Neural progenitor cell (in vitro differentiated cells): ENCODE measurements at regions not wholly inside any gene's neighbourhood (a gene's known extent, or its start where the extent isn't known, plus 50 kb on each side); places are given as distances from the start of the nearest gene placed in this dataset.

ENCODE experiments used
- DNase-seq: peaks from one replicate; pipeline ENCODE4 v3.0.0-alpha.2; 2016; ENCODE audit warnings: low spot score
- H2AFZ ChIP-seq: fragments of 200-600 bp; sonication (generic); replicated peaks from 2 replicates; pipeline ENCODE4 v1.6.1; 2016; ENCODE audit warnings: antibody characterized with exemption
- H3F3A ChIP-seq: fragments of 200-600 bp; sonication (generic); 2 replicates; pipeline ENCODE4 v1.6.1; 2016; ENCODE audit warnings: antibody characterized with exemption, low read depth
- H3K27ac ChIP-seq: fragments of 200-600 bp; sonication (generic); 2 replicates; pipeline ENCODE4 v1.5.1; 2016; ENCODE audit warnings: mild to moderate bottlenecking
- H3K27me3 ChIP-seq: fragments of 200-600 bp; sonication (generic); 2 replicates; pipeline ENCODE4 v1.6.1; 2016; ENCODE audit warnings: mild to moderate bottlenecking, moderate library complexity
- H3K36me3 ChIP-seq: fragments of 200-600 bp; sonication (generic); 2 replicates; pipeline ENCODE4 v1.5.1; 2016
- H3K4me1 ChIP-seq: fragments of 200-600 bp; sonication (generic); 2 replicates; pipeline ENCODE4 v1.6.1; 2016; ENCODE audit warnings: mixed run types
- H3K4me2 ChIP-seq: fragments of 200-600 bp; sonication (generic); 2 replicates; pipeline ENCODE4 v1.6.1; 2016
- H3K4me3 ChIP-seq: fragments of 200-600 bp; sonication (generic); 2 replicates; pipeline ENCODE4 v1.5.1; 2016
- H3K79me2 ChIP-seq: fragments of 200-600 bp; sonication (generic); 2 replicates; pipeline ENCODE4 v1.6.1; 2016; ENCODE audit warnings: low read depth
- H3K9ac ChIP-seq: fragments of 200-600 bp; sonication (generic); 2 replicates; pipeline ENCODE4 v1.6.1; 2016
- H3K9me3 ChIP-seq: fragments of 200-600 bp; sonication (generic); 2 replicates; pipeline ENCODE4 v1.5.1; 2016; ENCODE audit warnings: low read depth
- H4K20me1 ChIP-seq: fragments of 200-600 bp; sonication (generic); 2 replicates; pipeline ENCODE4 v1.6.1; 2016; ENCODE audit warnings: low read depth
- H3K27ac Mint-ChIP-seq: 3 replicates; pipeline ENCODE4 v1.8.0; 2021; ENCODE audit warnings: mixed read lengths
- H3K27me3 Mint-ChIP-seq: 2 replicates; pipeline ENCODE4 v1.8.0; 2022; ENCODE audit warnings: low read depth, mild to moderate bottlenecking, inconsistent platforms, moderate library complexity, mixed read lengths; ENCODE audit not compliant: insufficient read depth
- H3K36me3 Mint-ChIP-seq: 3 replicates; pipeline ENCODE4 v1.8.0; 2021; ENCODE audit warnings: mixed read lengths
- H3K4me1 Mint-ChIP-seq: 3 replicates; pipeline ENCODE4 v1.8.0; 2021; ENCODE audit warnings: mixed read lengths
- H3K4me3 Mint-ChIP-seq: 3 replicates; pipeline ENCODE4 v1.8.0; 2021; ENCODE audit warnings: mild to moderate bottlenecking, moderate library complexity, mixed read lengths
- H3K9me3 Mint-ChIP-seq: 3 replicates; pipeline ENCODE4 v1.8.0; 2020; ENCODE audit warnings: mixed read lengths
- EZH2 ChIP-seq: fragments of 200-600 bp; sonication (generic); IDR thresholded peaks from 2 replicates; pipeline ENCODE4 v1.6.1; 2017; ENCODE audit warnings: antibody characterized with exemption, mild to moderate bottlenecking, moderate library complexity
- EZH2phosphoT487 ChIP-seq: fragments of 200-600 bp; sonication (generic); IDR thresholded peaks from 2 replicates; pipeline ENCODE4 v1.6.1; 2017; ENCODE audit warnings: antibody characterized with exemption
- TF ChIP-seq, protein P1 (sequence below): fragments of 200-600 bp; sonication (generic); IDR thresholded peaks from 2 replicates; pipeline ENCODE4 v1.5.1; 2017; ENCODE audit warnings: antibody characterized with exemption, mild to moderate bottlenecking

DNA sequence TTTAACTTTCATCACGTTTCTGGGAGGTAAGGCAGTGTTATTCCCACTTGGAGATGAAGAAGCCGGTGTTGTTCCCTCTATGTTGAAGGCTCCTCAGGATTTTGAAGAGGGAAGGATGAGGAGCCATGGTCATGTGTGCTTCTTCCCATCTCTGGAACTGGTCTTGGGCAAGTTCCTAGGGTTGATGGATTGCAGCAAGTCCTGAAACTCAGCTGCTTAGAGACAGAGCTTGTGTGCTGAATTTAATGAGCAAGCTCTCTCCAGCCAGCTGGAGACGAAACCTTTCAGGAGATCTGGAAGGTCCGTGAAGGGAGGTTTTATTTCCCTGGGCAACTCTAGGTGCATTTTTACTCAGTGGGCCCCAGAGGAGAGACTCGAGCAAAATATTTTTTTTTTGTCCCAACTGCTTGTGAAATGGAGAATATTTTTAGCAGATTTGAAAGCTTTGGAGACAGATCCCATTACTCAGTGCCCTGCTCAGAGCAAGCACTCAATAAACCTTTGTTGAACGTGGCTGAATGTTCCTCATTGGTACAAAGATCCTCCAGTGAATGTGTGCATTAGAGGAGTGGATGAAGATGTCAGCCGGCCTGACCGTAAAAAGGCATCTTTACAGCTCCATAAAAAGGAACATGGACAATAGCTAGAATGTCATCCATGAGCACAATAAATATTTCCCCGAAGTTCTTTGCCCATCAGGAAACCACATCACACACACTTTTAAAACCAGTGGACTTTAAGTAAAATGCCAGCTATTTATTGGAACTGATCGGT is 55.6 kb upstream of the RGMA start:
- no peak overlapping the region for H3K4me2 ChIP-seq
- H4K20me1 ChIP-seq: no peaks in the 10 kb centered on the region
- H3K9ac ChIP-seq: no peak overlapping the region
- H3K79me2 ChIP-seq: no peaks in the 10 kb centered on the region
- no peak overlapping the region for H2AFZ ChIP-seq
- peaks cover 19% of the 10 kb centered on the region for H3K9me3 Mint-ChIP-seq
- no peak overlapping the region for H3K4me3 Mint-ChIP-seq
- no peaks in the 10 kb centered on the region for H3K4me1 ChIP-seq
- H3K9me3 ChIP-seq: no peaks in the 10 kb centered on the region
- H3K4me1 Mint-ChIP-seq: peaks cover 10% of the 10 kb centered on the region
- no peaks in the 10 kb centered on the region for H3F3A ChIP-seq
- no peaks in the 10 kb centered on the region for H3K27me3 ChIP-seq
- no peaks in the 10 kb centered on the region for H3K36me3 ChIP-seq
- no peak for DNase-seq
- no peak overlapping the region for H3K4me3 ChIP-seq
- no peak overlapping the region for H3K27ac Mint-ChIP-seq
- H3K27ac ChIP-seq: no peak overlapping the region
- TF ChIP-seq EZH2 (no peak), EZH2phosphoT487 (no peak)
- TF ChIP-seq, protein P1, sequence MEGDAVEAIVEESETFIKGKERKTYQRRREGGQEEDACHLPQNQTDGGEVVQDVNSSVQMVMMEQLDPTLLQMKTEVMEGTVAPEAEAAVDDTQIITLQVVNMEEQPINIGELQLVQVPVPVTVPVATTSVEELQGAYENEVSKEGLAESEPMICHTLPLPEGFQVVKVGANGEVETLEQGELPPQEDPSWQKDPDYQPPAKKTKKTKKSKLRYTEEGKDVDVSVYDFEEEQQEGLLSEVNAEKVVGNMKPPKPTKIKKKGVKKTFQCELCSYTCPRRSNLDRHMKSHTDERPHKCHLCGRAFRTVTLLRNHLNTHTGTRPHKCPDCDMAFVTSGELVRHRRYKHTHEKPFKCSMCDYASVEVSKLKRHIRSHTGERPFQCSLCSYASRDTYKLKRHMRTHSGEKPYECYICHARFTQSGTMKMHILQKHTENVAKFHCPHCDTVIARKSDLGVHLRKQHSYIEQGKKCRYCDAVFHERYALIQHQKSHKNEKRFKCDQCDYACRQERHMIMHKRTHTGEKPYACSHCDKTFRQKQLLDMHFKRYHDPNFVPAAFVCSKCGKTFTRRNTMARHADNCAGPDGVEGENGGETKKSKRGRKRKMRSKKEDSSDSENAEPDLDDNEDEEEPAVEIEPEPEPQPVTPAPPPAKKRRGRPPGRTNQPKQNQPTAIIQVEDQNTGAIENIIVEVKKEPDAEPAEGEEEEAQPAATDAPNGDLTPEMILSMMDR: no peak
- H3K27me3 Mint-ChIP-seq: peaks cover 5% of the 10 kb centered on the region
- peaks cover 8% of the 10 kb centered on the region for H3K36me3 Mint-ChIP-seq

DNA sequence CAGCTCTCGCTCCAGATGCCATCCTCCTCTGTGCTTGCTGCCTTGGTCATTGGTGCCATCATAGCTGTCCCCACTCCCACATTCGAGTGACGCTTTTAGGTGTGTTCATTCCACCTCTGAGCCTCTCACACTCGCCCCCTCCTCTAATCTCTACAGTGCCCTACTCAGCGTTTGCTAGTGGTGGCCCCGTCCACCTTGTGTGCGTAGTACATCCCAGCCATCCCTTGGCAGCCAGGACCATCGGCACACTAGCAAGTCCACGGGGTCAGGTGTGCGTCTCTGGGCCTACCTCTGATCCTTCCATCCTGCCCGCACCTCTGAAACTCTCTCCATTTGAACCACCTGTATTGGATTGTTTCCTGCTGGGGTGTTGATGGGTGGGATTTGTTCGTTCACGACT is 54.2 kb upstream of the RGMA start:
- H3K27me3 ChIP-seq: no peaks in the 10 kb centered on the region
- peaks cover 5% of the 10 kb centered on the region for H3F3A ChIP-seq
- no peaks in the 10 kb centered on the region for H3K36me3 ChIP-seq
- no peak overlapping the region for H2AFZ ChIP-seq
- Mint-ChIP-seq H3K36me3 (peaks cover 8% of the 10 kb centered on the region), H3K4me3 (no peak overlapping the region), H3K27ac (peak overlapping the region; percentile 6), H3K9me3 (peaks cover 19% of the 10 kb centered on the region), H3K4me1 (peaks cover 19% of the 10 kb centered on the region), H3K27me3 (peaks cover 5% of the 10 kb centered on the region)
- TF ChIP-seq, protein P1: no peak
- no peak for TF ChIP-seq EZH2phosphoT487
- TF ChIP-seq EZH2: no peak
- peaks cover 6% of the 10 kb centered on the region for H3K4me1 ChIP-seq
- H3K4me3 ChIP-seq: no peak overlapping the region
- H3K79me2 ChIP-seq: no peaks in the 10 kb centered on the region
- H3K9me3 ChIP-seq: no peaks in the 10 kb centered on the region
- DNase-seq: no peak
- no peaks in the 10 kb centered on the region for H4K20me1 ChIP-seq
- H3K4me2 ChIP-seq: no peak overlapping the region
- H3K9ac ChIP-seq: no peak overlapping the region
- no peak overlapping the region for H3K27ac ChIP-seq

DNA sequence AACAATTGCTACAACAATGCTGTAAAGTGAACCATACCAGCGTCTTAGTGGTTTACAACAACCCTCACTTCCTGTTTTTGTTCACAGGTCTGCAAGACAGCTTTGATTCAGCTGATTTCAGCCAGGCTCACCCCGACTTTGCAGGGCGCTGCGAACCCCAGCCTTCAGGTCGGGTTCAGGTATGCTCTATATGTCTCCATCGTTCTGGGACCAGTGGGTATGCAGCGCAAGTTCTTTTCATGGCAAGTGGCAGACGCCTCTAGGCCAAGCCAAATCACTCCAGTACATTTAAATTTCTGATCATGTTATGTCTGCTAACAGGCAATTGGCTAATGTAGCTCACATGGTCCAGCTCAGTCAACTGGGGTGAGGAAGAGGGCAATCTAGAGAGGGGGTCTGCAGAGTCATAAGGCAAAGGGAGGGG is 52.4 kb upstream of the RGMA start:
- Mint-ChIP-seq H3K36me3 (peaks cover 8% of the 10 kb centered on the region), H3K4me1 (peaks cover 35% of the 10 kb centered on the region), H3K9me3 (peaks cover 19% of the 10 kb centered on the region), H3K27ac (no peak overlapping the region), H3K4me3 (no peak overlapping the region), H3K27me3 (peaks cover 10% of the 10 kb centered on the region)
- Histone ChIP-seq H3K9ac (no peak overlapping the region), H3K36me3 (no peaks in the 10 kb centered on the region), H3K4me3 (no peak overlapping the region), H2AFZ (no peak overlapping the region), H3K79me2 (no peaks in the 10 kb centered on the region), H3K9me3 (no peaks in the 10 kb centered on the region), H3K4me1 (peaks cover 18% of the 10 kb centered on the region), H3K4me2 (no peak overlapping the region), H4K20me1 (no peaks in the 10 kb centered on the region), H3K27me3 (no peaks in the 10 kb centered on the region), H3F3A (peaks cover 10% of the 10 kb centered on the region), H3K27ac (no peak overlapping the region)
- TF ChIP-seq, protein P1: no peak
- no peak for TF ChIP-seq EZH2phosphoT487
- no peak for TF ChIP-seq EZH2
- no peak for DNase-seq
